ENCODE measurements at regions not wholly inside any gene's neighbourhood (a gene's known extent, or its start where the extent isn't known, plus 50 kb on each side); places are given as distances from the start of the nearest gene placed in this dataset.

GRCh38 chr7:29749701-29750321 is 56.5 kb upstream of the WIPF3 start:
- no peak for TF ChIP-seq POLR2A (IDR thresholded peaks at IDR 0.05)
- TF ChIP-seq, protein P1, sequence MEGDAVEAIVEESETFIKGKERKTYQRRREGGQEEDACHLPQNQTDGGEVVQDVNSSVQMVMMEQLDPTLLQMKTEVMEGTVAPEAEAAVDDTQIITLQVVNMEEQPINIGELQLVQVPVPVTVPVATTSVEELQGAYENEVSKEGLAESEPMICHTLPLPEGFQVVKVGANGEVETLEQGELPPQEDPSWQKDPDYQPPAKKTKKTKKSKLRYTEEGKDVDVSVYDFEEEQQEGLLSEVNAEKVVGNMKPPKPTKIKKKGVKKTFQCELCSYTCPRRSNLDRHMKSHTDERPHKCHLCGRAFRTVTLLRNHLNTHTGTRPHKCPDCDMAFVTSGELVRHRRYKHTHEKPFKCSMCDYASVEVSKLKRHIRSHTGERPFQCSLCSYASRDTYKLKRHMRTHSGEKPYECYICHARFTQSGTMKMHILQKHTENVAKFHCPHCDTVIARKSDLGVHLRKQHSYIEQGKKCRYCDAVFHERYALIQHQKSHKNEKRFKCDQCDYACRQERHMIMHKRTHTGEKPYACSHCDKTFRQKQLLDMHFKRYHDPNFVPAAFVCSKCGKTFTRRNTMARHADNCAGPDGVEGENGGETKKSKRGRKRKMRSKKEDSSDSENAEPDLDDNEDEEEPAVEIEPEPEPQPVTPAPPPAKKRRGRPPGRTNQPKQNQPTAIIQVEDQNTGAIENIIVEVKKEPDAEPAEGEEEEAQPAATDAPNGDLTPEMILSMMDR (IDR thresholded peaks at IDR 0.05), result no peak
- no peak for TF ChIP-seq POLR2AphosphoS5 (IDR thresholded peaks at IDR 0.05)

Data from prostate gland (tissue), 2 donors.